VCaP (cell line): ENCODE measurements at regions not wholly inside any gene's neighbourhood (a gene's known extent, or its start where the extent isn't known, plus 50 kb on each side); places are given as distances from the start of the nearest gene placed in this dataset.

Experiments used
- H3K27ac ChIP-seq: fragments of 450-650 bp; 2 replicates; pipeline ENCODE4 v1.5.1; 2017
- CTCF ChIP-seq: fragments of 450-650 bp; conservative IDR thresholded peaks from 2 replicates; pipeline ENCODE4 v1.5.1; 2017; ENCODE audit warnings: mild to moderate bottlenecking, moderate library complexity

GRCh38 chr17:62902531-62903220, 63.4 kb upstream of the TANC2 start:
- no peak for TF ChIP-seq CTCF
- no peak overlapping the region for H3K27ac ChIP-seq

- no peak for TF ChIP-seq CTCF
- H3K27ac ChIP-seq, result no peak overlapping the region
Measured at GRCh38 chr17:62901544-62901943, 64.5 kb upstream of the TANC2 start.

GRCh38 chr17:62900096-62900495, 65.9 kb upstream of the TANC2 start:
- TF ChIP-seq CTCF, result no peak

GRCh38 chr17:62899361-62899760, 66.7 kb upstream of the TANC2 start:
- H3K27ac ChIP-seq, result no peak overlapping the region
- TF ChIP-seq CTCF, result no peak

More at GRCh38 chr17:62900096-62900495, 65.9 kb upstream of the TANC2 start:
- no peak overlapping the region for H3K27ac ChIP-seq

- H3K27ac ChIP-seq, result no peak overlapping the region
- TF ChIP-seq CTCF, result no peak
Measured at GRCh38 chr17:62898239-62898864, 67.7 kb upstream of the TANC2 start.

GRCh38 chr17:62897706-62898105, 68.3 kb upstream of the TANC2 start:
- no peak for TF ChIP-seq CTCF
- H3K27ac ChIP-seq, result no peak overlapping the region

GRCh38 chr17:62895320-62896301, 70.4 kb upstream of the TANC2 start:
- H3K27ac ChIP-seq, result no peak overlapping the region
- no peak for TF ChIP-seq CTCF
